Kidney (tissue), 13 donors: ENCODE measurements at regions not wholly inside any gene's neighbourhood (a gene's known extent, or its start where the extent isn't known, plus 50 kb on each side); places are given as distances from the start of the nearest gene placed in this dataset.

Source experiments
- DNase-seq, 5 donors: peaks; one replicate each; pipeline ENCODE4 v3.0.0-alpha.2; 2013 to 2020
- FAIRE-seq: peaks from 2 replicates; lab custom pipeline; 2012; peaks lifted over from hg19 to GRCh38; lab: Jason Lieb, UNC
- H3K27ac ChIP-seq, 2 donors: one replicate each; pipeline ENCODE4 v1.7.0; 2013; ENCODE audit warnings: low read depth in 2 of 2, low read length in 2 of 2, inconsistent platforms in 1 of 2
- H3K27me3 ChIP-seq: one replicate; pipeline ENCODE4 v1.7.1; 2013; ENCODE audit warnings: low read length, inconsistent platforms; ENCODE audit not compliant: control insufficient read depth, insufficient read depth
- H3K36me3 ChIP-seq, 3 donors: one replicate each; pipeline versions ENCODE4 v1.7.0 to v1.7.1; 2013; ENCODE audit warnings: low read length in 3 of 3, control low read depth in 1 of 3, inconsistent platforms in 1 of 3; ENCODE audit not compliant: insufficient read depth in 3 of 3, control insufficient read depth in 2 of 3
- H3K4me1 ChIP-seq, 3 donors: one replicate each; pipeline versions ENCODE4 v1.7.0 to v1.7.1; 2013; ENCODE audit warnings: low read length in 3 of 3, inconsistent platforms in 1 of 3, low read depth in 1 of 3; ENCODE audit not compliant: control insufficient read depth in 2 of 3, insufficient read depth in 2 of 3
- H3K4me3 ChIP-seq, 3 donors: one replicate each; pipeline versions ENCODE4 v1.7.0 to v1.8.1; 2013; ENCODE audit warnings: low read length in 3 of 3, control low read depth in 1 of 3, inconsistent platforms in 1 of 3
- H3K9ac ChIP-seq, 3 donors: one replicate each; pipeline versions ENCODE4 v1.7.0 to v1.7.1; 2013; ENCODE audit warnings: low read length in 3 of 3, control low read depth in 1 of 3, inconsistent platforms in 1 of 3
- H3K9me3 ChIP-seq, 3 donors: one replicate each; pipeline versions ENCODE4 v1.7.0 to v1.7.1; 2013; ENCODE audit warnings: low read length in 3 of 3, control low read depth in 1 of 3, inconsistent platforms in 1 of 3; ENCODE audit not compliant: control insufficient read depth in 2 of 3, insufficient read depth in 1 of 3
- CTCF ChIP-seq: IDR thresholded peaks from 3 replicates; pipeline ENCODE4 v1.5.1; 2012; ENCODE audit warnings: mild to moderate bottlenecking, moderate library complexity, borderline replicate concordance; ENCODE audit not compliant: insufficient read depth; ENCODE audit errors: extremely low read depth
- intact Hi-C: fragments of 100-400 bp; cut with DNase I; formaldehyde crosslinking; loops from one replicate; pipeline ENCODE4 v1.11.1; 2022
- donor health status: control.
- donor health status: control.
- donor health status: control.
- donor health status: control.
- donor health status: control.
- donor health status: DM: yes; HTN: yes; CAD: no.
- donor health status: Normal renal cell carcinoma (clear cell type).

GRCh38 chr15:26083896-26084295, 220.8 kb upstream of the ATP10A start:
- Histone ChIP-seq H3K4me3 (no peak overlapping the region), H3K36me3 (no peaks in the 10 kb centered on the region), H3K4me1 (no peaks in the 10 kb centered on the region), H3K27ac (no peak overlapping the region), H3K27me3 (no peaks in the 10 kb centered on the region), H3K9ac (no peak overlapping the region), H3K9me3 (no peaks in the 10 kb centered on the region)
- no peak for TF ChIP-seq CTCF
- DNase-seq = no peak
- no peak for FAIRE-seq
- intact Hi-C loops = no loop called here

- H3K36me3 ChIP-seq = no peaks in the 10 kb centered on the region
- peak overlapping the region in 2 of 3 donors; percentile 83 to 91 for H3K4me3 ChIP-seq
- intact Hi-C loops = no loop called here
- FAIRE-seq = peak; percentile 53
- no peak overlapping the region for H3K27ac ChIP-seq
- no peak for TF ChIP-seq CTCF
- H3K4me1 ChIP-seq = no peaks in the 10 kb centered on the region
- H3K9me3 ChIP-seq = no peaks in the 10 kb centered on the region
- DNase-seq = no peak
- H3K27me3 ChIP-seq = no peaks in the 10 kb centered on the region
- peak overlapping the region in 1 of 3 donors; percentile 38 for H3K9ac ChIP-seq
Observed at GRCh38 chr15:26083457-26083856, 220.3 kb upstream of the ATP10A start.

GRCh38 chr15:26082221-26083109, 219.3 kb upstream of the ATP10A start:
- DNase-seq (peak; percentile 98 to 99 (median 99)), FAIRE-seq (peak; percentile 84)
- Histone ChIP-seq H3K36me3 (no peaks in the 10 kb centered on the region), H3K4me1 (no peaks in the 10 kb centered on the region), H3K9me3 (no peaks in the 10 kb centered on the region), H3K4me3 (peak overlapping the region; percentile 83 to 91 (median 86)), H3K27me3 (no peaks in the 10 kb centered on the region), H3K27ac (peak overlapping the region; percentile 81 to 94), H3K9ac (peak overlapping the region; percentile 67 to 79 (median 71))
- TF ChIP-seq CTCF = no peak
- intact Hi-C loops = no loop called here
